CD1c-positive myeloid dendritic cell (primary cell): ENCODE measurements at regions not wholly inside any gene's neighbourhood (a gene's known extent, or its start where the extent isn't known, plus 50 kb on each side); places are given as distances from the start of the nearest gene placed in this dataset.

Experiments
- DNase-seq: peaks from one replicate; pipeline ENCODE4 v3.0.0-alpha.2; 2016; ENCODE audit errors: extremely low spot score

DNA sequence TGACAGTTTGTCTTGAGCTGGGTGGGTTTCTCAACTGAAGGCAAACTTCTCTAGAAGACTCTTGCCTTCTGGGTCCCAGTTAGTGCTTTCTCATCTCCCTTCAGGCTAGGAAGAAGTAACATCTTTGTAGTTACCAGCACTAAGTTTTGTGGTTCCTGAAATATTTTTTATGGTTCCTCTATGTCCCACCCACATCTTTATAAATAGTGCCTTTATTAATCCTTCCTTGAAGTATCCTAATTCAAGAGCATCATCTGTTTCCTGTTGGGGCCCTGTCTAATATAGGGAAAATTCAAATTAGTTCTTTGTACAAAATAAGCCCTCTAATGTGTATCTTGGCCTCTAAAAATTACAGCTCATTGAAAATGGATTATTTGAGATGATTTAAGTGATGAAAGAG, 147.4 kb upstream of the MAOA start:
- no peak for DNase-seq

DNA sequence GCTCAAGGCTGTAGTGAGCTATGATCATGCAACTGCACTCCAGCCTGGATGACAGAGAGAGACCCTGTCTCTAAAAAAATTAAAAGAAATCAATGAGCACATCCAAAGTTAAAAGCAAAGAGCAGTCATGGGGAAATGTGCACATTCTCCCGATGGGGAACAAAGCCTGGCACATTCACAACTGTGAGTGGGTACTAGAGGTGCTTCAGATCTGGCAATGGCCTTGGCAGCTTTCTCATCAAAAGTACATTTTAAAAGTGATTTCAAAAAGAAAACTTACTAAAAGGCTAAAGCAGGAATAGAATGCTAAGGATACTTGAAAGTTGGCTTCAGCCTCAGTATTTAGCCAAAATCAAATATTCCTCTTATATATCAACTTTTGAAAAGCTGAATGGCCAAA, 145.9 kb upstream of the MAOA start:
- DNase-seq: no peak

DNA sequence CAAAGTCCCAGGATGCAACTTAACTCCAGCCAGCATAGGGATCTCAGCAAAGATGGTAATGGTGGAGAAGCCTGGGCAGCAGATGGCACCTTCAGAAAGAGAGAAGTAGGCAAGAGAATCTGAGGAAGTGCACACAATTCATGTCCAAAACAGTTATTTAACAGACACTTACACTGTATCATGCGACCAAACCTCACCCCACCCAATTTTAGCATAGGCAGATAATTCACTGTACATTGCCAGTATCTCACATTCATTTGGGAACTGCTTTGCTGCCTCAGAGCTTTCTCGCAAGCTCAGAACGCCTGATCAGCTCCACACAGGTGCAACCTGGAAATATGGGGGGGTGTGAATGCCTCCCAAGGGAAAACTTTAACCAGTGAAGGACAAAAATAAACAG, 143.0 kb upstream of the MAOA start:
- no peak for DNase-seq

DNA sequence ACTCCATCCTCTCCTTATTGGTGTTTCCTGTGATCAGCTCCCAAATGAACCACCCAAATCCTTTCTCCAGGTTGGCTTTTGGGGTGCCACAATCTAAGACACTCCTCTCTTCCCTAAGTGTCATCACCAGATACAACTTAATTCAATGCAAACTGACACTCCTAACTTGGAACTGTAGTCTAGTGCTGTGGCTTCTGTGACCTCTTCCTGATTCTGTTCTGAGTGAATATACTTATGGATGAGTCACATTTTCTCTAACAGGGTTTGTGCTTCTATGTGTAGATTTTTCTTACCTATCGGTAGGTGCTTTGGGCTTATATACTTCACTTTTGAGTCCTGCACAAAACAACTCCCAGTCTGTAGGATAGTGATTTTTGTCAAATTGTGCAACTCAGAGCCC, 141.3 kb upstream of the MAOA start:
- DNase-seq: no peak

DNA sequence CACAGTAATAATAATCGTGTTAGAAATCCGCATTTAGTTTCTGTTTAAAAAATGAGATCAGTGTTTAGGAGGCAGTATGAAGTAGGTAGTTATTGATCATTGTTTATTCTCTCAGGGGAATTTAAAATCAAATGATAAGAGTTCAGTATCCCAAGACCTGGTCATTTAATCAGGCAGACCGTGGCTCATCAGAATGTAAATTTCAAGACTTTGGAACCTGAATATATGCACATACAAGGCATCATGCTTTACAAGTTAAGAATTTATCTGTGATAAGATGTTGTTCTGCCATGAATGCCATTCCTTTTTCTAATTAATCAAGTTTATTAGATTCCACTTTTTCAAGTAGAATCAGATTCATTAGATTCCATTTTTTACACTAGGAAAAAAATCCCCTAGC, 133.5 kb upstream of the MAOA start:
- no peak for DNase-seq

DNA sequence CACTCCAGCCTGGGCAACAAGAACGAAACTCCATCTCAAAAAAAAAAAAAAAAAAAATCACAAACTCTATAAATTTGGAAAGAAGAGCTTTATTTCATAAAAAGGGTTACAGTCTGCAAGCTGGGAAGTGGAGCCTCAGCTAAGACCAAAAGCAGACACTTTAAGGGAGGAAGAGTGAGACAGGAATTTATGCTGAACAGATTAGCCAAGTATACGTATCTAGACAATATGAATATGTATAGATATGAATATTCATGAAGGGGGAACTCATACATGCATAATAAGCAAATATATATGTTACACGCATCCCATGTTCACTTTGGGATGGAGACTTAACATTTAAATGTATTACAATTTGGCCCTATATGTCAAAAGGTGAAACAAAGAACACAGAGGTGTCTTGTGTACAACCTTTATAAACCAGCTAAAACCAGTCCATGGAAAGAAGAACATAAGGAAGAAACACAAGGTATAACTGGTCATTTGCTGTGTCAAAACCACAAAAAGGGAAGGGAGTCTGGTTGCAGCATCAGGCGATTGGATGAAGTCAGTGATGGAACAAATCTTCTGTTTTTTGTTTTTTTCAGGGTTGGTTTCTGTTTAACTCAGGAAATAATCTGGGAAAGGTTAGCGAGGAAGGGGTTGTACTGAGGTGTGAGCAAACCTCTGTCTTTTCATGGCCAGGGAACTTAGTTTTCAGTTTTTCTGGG, 130.0 kb upstream of the MAOA start:
- peak; percentile 45 for DNase-seq

DNA sequence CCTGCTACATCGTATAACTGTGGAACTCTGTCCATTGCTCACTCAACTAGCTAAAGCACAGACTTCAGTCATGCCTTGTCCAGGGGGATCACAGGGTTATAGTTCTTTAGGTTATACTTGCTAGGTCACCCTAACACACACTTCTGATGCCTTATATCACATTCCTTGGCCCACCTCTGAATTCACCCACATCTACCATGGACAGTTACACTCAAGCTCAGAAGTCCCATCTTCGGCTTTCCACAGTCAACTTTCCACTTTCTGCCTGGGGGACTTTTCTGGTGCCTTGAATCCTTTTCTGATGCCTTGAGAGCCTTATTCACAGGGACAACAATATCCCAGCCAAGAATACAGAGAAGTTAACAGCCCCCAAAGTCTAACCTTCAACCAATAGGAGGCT, 129.2 kb upstream of the MAOA start:
- DNase-seq: no peak

DNA sequence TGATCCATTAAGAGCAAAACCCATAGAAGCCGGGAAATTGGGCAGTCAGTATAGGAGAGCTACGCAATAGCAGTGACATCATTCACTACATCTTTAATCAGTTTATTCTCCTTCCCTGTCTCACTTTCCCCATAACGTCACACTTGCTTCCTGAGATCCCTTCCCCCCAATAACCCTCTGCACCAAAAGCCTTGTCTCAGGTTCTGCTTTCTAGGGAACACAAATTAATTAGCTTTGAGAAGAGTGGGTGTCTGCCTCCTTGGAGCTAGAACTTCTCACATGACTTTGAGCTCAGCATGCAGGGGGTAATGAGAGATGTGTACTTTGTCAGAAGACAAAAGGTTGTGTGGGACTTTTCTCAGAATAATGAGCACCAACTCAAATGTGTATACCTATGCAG, 128.3 kb upstream of the MAOA start:
- peak; percentile 43 for DNase-seq

DNA sequence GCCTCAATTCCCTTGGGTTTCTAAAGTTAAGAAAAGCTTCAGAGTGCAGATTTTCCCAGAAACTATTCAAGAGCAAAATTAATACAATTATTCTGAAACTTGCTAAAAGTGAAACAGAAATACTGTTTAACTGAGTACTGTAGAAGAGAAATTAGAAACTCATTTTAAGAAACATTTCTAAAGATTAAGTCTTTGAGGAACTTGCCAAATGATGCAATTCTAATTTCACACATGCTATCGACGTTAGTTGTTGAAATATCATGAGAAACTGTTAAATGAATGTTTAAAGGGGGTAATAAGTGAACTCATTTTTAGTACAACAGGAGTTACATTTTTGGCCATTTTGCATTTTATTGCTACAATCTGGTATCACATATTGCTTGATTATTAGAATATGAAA, 125.3 kb upstream of the MAOA start:
- DNase-seq: peak; percentile 33

DNA sequence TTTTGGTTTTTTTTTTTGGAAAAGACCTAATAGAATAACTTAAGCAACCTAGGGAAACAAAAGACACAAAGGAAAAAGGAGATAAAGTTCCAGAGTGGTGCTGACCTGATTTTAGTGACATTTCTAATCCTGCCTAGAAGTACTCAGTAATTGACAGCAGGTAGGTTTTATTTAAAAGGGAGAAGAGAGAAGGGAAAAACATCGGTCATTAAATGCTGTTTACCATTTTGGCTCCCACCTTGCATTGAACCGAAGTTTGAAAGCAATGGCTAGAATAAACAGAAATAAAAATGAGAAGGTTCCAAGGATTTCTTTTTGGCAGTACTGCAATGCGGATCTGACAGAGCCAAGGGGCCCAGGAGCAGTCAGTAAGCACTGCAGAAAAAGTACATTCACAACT, 115.8 kb upstream of the MAOA start:
- no peak for DNase-seq

DNA sequence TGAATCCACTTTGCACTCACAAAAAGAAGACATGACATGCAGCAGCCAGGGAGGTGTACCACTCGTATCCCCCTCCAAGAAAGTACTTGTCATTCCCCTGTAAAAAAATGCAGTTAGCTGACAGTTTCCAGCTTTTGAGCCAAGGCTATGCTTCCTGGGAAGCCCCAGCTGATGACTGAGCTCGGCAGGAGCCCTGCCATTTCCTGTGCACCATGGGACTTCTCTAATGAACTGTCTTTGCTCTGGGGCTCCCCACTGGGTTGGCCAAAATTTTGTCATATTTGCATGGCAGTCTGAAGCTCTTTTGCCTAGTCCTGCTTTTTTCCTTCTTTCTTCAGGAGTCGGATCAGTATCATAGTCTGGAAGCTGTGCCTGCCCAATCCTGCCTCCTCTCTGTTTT, 104.5 kb upstream of the MAOA start:
- DNase-seq: no peak

DNA sequence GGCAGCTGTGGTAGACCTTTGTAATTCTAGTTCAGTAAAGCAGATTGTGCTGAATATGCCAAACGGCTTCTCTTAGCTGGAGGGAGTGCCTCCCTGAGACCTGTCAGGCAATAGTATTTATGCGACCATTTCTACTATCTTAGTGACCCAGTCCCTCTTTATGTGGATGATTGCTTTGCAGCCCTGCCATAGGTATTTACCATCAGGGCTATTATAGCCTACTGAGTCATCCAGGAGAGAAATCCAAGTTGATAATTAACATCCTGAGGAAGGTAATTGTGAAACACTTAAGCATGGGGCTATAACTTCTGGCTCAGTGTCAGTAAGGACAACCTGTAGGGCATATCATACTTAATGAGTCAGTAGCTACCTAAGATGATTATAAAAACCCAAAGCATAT, 103.9 kb upstream of the MAOA start:
- no peak for DNase-seq

DNA sequence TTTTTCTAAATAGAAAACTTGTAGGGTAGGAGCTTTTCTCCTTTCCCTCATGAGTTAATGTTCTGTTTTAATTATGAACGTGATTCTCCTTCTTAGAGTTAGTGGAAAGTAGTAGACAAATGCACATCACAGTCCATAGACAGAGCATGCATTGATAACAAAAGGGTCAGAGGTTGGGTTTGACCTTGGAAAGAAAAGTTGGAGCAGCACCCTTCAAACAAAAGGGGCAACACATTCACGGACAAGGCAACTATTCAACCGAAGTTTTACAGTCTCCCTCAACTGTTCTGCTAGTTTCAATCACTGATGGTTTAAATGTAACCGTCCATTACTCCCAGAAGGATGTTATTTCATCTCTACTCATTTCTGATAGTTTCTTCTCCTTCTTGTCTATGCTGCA, 103.4 kb upstream of the MAOA start:
- no peak for DNase-seq

DNA sequence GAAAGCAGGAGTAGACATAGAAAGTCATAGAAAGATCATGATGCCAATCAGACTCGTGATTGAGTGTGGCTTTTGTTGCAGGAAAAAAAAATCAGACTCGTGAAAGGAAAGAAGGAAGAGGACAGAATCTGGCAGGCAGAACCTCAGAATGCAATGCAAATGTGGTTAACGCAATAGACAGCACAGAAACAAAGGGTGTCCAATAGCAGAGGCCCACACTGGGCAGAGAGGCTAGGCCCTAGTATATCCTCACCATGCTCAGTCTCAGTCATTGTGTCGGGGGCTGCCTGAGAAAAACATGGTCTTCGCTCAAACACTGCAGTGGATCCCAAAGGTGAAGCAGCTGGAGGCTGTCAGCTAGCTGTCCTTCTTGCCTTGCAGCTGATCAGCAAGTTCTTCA, 102.8 kb upstream of the MAOA start:
- no peak for DNase-seq

DNA sequence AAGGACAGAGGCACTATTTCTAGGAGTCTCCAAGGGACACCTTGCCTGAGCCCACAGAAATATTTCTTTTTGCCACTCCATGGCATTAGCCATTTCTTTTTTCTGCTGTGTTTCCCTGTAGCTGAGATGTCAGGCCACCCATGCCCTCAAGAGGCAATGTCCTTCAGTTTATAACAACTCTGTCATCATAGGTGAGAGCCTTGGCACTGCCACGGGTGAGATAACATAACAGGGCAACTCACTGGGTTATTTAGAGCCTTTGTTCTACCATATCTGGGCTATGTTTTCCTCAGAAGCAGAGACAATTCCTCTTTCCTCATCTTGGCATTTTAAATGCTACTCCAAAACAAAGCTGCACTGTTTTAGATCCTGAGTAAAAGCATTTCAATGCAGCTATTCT, 99.9 kb upstream of the MAOA start:
- no peak for DNase-seq

DNA sequence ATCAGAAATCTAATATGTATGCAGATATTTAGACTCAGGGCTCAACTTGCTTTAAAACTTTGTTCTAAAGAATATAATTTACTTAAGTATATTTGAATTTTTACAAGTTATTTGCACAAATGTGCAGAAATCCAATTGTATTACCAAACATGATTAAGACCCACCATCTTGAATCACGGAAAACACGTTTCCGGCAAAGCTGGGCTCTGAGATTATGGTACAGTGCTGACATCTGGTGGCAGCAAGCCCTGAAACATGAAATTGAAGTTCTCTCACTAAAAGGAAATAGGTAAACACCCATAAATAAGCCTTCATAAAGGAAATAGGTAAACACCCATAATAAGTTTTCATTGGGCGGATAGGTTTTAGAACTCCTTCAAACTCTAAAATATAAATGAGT, 98.3 kb upstream of the MAOA start:
- peak; percentile 67 for DNase-seq

DNA sequence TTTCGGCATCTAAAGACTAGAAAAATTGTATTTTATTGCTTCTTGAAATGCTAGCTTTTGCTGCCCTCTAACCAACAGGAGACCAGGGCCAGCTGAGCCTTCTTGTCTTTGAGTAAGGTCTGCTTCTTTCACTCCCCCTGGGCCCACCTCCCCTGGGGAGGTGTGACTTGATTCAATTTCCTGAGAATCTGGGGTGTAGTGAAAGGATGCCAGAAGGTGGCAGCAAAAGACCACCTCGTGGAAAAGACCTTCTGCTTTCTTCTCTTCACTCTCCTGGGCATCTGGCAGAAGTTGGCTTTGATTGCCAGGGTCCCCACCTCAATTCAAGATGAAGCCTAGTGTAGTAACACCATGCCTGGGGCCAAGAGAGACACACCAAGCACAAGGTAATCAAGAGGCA, 96.5 kb upstream of the MAOA start:
- peak; percentile 61 for DNase-seq

DNA sequence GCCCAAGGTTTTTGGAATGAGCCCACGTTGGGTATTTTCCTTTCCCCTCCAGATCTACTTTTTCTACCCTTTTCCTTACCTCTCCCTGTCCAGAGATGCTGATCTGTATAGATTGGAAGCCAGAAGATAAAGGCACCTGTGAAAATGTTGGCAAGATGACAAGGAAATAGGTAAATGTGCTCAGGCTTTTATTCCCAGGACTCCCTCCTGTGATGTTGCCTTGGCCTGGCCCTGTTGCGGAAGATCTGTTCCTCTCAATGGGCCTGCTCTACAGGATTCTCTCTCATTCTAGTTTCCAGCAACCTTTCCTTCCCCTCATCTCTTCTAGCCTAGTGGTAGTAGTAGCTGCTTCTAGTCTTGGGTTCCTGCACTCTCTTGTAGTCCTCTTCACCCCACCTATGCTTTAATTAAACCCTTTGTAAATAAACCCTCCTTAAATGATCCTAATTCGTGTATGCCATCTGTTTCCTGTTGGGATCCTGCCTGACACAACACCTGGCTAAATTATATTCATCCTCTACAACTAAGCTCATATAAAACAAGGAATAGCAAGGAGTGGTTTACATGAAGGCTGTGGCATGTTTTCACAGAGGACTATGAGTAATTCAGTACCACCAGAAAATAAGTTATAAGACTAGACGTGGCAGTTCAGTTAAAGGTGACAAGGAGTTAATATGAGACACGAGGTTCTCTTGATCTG, 95.7 kb upstream of the MAOA start:
- DNase-seq: no peak

DNA sequence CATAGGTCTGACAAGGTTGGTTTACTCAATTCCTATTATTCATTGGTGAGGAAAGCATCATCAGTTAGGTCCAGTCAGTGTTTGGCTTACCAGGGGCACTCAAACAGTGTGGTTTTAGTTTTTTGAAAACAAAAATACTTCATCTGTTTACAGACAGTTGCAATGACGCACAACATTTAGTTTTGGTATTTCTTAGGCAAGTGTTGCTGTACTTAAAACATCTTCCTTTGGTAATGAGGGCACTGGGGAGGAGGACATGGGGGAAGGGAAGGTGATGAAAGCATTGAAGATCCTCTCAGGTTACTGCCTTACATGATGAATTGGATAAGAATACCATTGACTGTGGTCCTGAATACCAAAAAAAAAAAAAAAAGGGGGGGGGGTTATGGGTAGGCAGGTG, 93.7 kb upstream of the MAOA start:
- DNase-seq: no peak

DNA sequence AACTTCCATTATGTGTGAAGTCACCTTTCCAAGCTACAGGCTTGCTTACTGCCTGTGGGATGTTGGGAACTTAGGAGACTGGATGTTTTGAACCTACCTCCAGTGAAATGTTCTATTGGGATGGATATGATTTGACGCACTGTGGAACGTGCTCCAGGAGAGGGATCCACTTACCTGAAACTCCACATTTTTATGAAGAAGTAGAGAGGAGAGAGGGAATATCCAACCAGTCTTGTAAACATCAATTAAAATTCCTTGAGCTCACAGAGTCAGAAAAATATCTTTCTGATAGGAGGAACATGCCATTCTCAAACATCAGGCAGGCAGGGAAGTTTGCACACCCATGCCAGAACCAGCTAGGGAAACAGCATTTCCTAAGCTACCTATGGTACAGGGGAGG, 91.1 kb upstream of the MAOA start:
- DNase-seq: no peak

DNA sequence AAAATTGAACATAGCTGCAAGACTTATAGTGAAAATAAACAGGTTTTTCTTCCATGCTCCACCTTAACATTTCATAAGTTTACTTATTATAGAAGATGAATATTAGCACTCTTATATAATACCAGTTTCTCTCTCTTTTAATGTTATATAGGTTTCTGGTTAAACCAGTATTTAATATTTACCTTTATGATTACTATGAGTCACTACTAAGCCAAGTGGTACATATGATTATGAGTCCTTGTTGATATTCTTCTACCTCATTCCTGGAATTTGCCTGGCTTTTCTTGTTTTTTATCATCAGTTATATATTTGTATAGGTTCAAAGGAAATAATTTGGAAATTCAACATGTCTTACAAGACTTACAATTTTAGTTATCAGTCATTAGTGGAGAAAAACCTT, 89.9 kb upstream of the MAOA start:
- DNase-seq: no peak

DNA sequence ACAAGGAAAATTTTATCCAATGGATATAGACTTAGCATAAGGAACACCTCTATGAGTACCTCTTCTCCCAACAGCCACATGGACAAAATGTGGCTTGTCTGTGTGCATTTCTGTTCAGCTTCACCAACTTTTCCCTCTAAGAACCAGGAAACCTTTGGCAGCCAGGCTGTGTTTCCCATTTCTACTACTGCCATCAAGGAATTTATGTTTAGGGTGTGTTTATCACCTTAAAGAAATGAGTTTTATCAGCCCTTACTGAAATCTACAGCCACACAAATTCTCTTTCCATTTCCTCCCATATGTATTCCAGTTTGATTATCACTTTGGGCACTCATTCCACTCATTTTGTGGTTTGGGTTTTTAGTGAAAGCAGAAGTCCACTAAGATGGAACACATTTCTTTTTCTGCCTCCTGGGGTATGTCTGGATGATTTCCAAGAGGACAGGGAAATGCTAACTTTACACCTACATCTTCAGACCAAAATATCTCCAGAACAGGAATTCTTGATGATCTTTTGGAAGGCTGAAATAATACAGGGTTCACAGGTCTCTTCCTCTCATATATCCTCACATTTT, 82.6 kb upstream of the MAOA start:
- peak; percentile 3 for DNase-seq

DNA sequence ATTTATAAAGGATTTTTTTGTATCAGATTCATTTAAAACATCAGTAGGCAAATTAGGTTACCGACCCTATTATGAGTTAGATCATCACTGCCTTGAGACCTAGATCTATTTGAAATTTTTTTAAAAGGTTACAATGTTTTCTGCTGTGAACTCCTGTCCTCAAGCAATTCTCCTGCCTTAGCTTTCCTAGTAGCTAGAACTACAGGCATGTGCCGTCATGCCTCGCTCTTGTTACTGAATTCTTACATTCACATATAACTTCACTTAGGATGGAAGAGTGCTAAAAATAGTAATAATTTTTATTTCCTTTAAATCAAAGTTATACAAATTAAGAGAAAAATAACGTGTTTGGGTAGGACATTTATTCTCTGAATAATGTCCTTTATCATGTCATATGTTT, 75.5 kb upstream of the MAOA start:
- DNase-seq: no peak

DNA sequence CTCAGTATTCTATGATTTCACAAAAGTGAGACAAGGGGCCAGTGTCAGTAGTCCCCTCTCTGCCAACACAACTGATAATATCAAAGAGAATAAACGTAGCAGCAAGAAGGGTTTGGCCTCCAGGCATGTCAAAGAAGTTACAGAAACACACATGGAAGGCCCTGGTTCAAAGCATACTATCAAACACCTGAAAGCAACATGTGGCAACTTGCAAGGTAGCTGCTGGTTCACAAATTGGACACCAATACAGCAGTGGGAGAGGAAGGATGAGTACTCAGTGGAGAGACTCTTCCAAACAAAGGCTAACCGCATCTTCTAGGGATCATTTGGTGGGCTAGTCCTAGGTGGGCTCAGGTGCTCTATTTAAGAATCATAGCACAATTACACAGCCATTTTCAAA, 74.9 kb upstream of the MAOA start:
- no peak for DNase-seq
